Right ventricle myocardium superior (tissue), 1 donor: ENCODE measurements at regions not wholly inside any gene's neighbourhood (a gene's known extent, or its start where the extent isn't known, plus 50 kb on each side); places are given as distances from the start of the nearest gene placed in this dataset.
A peak's percentile ranks its signal among the peaks of the same experiment; 100 is the strongest.

Experiments
- ATAC-seq: fragments of 200-7000 bp; cut with Tn5 transposase; one replicate; pipeline ENCODE4 v1.9.1; 2020; ENCODE audit warnings: mild to moderate bottlenecking; ENCODE audit not compliant: poor library complexity
- DNase-seq: peaks from one replicate; pipeline ENCODE4 v3.0.0-alpha.2; 2020
- intact Hi-C: fragments of 100-400 bp; cut with DNase I; formaldehyde crosslinking; loops from one replicate; pipeline ENCODE4 v1.11.2; 2022
- donor health status: DM: no; HTN: yes; CAD: no; lungs with severe emphysema.

DNA sequence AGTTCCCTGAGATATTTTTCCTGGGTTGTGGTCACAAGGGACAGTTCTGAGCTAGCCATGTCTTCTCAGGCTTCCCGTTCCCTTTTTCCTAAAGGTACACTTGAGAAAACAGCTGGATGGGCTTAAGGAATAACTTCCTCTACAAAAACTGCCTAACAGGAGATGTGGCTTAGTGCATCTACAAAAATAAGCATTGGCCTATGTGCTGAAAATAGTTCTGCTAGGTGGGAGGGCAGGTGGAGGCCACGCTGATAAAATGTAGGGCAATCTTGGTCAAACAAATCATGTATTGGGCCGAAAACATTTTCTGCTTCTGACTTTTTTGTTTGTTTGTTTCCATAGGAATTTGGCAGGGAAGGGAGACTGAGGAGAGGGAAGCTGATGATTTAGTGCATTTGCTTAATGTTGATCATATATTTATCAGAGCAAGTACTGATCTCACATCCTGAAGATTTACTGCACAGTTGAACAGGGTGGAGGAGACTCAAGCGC lies 409.4 kb upstream of the FZD8 start:
- DNase-seq, result no peak
- ATAC-seq, result no peak
- intact Hi-C loops, result no loop called here

DNA sequence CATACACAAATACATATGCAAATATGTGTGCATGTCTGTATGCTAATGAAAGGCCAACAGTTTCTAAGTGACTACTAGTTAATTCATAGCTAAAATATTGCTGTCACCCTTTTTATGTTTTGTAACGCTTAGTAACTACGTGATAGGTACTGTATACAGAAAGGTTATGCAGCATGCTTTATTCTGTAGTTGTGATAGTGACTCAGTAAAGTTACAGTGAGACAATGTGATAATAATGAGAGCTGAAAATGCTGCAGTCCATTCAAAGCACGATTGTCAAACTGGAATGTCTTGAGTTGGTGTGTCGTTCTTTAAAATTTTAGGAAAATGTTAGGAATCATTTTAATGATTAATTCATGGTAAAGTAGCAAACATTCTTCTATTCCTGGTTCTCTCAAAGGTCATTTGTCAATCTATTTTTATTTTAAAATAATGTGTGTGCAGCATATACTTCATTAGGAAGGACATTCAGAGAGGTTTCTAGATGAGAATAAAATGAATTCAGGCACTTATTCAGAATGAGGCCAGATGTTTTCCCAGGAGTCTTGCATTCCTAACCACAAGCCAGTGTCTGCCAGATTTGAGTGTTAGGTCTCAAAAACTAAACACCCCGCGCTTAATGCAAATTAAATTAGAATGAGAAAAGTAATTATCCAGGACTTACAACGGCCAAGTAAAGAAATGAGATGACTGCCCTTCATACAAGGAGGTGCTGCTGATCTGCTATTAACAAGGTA lies 408.8 kb upstream of the FZD8 start:
- DNase-seq (no peak), ATAC-seq (no peak)
- intact Hi-C loops, result no loop called here

DNA sequence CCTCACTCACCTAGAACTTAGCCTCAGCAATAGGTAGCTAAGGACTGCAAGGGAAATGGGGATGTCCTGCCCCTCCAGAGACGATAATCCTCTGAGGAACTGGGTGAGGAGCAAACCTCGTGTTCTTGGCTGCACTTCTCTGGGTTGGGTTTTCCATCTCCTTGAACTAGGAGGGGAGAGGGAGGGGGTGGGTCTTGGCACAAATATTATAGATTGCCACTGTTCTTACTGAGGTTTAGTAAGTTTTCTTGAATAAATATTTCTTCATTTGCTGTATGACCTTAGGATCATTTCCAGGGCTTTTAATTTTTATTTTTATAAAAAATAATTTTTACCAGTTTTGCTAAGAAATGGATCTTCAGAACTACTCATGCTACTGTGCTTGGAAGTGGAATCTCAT lies 406.7 kb upstream of the FZD8 start:
- DNase-seq (no peak), ATAC-seq (no peak)
- intact Hi-C loops, result no loop called here

DNA sequence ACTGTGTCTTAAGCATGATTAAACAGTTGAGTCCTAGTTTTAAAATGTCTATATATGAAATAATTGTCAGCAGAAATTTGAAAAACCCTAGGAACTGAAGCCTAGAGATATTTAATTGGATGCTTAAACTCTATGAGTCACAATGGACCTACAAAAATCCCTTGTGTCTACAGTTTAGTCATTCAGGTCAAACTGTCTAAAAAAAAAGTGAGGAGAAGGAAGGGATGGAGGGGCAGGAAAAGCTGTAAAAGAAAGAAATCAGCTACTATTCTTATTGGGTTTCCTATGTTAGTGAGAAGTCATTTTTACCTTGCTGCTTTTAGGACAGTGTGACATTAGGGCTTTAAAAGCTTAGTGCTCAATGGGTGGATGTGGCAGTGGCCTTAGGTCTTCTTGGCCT lies 406.1 kb upstream of the FZD8 start:
- no peak for ATAC-seq
- no peak for DNase-seq
- intact Hi-C loops, result no loop called here

DNA sequence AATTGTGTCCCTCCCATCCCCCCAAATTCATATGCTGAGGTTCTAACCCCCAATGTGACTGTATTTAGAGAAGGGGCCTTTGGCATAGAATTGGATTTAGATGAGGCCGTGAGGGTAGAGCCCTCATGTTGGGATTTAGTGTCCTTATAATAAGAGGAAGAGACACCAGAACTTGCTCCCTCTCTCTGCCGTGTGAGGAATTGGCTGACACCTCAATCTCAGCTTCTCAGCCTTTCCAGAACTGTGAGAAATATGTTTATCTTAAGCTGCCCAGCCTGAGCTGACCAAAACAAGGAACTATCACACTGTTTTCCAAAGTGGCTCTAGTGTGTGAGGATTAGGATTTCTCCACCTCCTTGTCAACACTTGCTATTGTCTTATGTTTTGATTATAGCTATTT lies 400.0 kb upstream of the FZD8 start:
- DNase-seq (no peak), ATAC-seq (no peak)
- intact Hi-C loops, result no loop called here

DNA sequence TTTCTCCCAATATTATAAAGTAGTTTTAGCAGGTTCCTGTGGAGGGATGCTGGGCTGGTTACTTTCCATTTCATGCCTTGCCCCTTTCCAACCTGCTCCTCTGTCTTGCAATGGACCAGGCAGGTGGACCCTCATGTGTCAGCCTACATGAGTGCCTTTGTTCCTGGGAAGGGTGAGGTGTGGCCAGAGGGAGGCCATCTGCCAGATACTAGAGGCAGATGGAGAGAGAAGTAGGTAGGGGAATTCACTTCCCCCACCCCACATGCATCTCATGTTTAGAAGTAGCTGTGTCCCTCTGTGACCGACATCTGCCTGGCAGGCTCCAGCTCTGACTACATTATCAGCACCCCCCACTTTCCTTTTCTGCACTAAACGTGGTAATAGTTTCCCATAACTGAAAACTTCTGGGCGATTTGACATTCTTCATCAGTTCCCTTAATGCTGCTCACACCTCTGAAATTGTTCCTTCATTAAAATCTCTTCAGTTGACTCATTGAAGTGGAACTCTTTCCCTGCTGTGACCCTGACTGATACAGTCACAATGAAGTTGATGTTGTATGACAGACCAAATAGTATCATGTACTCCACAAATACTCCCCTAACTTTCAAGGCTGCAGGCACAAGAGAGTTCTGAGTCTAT lies 396.3 kb upstream of the FZD8 start:
- intact Hi-C loops, result no loop called here
- ATAC-seq (no peak), DNase-seq (no peak)

DNA sequence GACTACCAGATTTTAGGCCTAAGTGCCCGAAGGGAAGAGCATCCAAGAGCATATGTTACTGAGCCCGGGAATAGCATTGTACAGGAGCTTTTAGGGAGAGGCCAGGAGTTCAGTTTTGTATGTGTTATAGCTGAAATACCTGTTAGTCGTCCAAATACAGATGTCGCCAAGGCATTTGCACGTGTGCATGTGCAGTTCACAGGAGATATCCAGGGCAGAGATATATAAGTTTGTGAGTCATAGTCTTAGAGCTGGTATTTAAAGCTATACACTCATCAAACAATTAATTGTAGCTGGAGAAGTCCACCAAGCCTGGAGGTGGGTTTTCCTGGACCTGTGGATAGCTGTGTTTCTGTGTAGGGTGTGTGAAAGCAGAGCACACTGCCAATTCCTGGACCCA lies 394.0 kb upstream of the FZD8 start:
- ATAC-seq (no peak), DNase-seq (no peak)
- intact Hi-C loops, result no loop called here

DNA sequence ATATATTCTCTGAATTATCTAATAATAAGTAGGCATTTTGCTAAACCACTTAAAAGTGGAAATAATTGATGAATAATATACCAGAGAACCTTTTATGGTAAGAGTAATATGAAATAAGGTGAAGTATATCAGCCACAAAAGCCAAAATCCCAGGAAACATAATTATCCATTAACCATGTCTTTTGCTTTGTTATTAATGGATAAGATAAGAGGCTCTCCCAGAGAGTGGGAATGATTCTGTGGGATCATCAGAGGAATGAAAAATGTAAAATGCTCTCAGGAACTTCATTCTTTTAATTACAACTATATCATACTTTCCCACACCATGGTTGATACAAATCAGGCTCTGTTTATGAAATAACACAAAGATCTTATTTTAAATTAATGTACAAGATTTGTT lies 391.7 kb upstream of the FZD8 start:
- DNase-seq (no peak), ATAC-seq (no peak)
- intact Hi-C loops, result no loop called here

DNA sequence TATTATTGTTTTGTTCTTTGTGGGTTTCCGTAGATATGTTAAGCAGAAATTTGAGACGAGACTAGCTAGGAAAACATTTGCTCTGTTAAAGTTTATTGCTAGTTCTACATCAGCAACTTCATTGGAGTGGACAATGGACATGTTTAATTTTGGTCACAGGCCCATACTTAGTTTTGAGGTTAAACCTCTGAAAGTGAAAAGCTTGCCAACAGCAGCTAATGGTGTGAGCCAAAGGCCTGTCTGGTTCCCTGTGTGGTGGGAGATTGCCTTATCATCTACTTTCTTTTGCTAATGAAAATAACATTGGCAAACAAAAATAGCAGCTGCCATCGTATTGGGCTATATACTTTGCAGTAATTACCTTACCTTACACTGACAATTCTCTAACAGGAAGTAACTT lies 388.4 kb upstream of the FZD8 start:
- no peak for DNase-seq
- no peak for ATAC-seq
- intact Hi-C loops, result no loop called here

DNA sequence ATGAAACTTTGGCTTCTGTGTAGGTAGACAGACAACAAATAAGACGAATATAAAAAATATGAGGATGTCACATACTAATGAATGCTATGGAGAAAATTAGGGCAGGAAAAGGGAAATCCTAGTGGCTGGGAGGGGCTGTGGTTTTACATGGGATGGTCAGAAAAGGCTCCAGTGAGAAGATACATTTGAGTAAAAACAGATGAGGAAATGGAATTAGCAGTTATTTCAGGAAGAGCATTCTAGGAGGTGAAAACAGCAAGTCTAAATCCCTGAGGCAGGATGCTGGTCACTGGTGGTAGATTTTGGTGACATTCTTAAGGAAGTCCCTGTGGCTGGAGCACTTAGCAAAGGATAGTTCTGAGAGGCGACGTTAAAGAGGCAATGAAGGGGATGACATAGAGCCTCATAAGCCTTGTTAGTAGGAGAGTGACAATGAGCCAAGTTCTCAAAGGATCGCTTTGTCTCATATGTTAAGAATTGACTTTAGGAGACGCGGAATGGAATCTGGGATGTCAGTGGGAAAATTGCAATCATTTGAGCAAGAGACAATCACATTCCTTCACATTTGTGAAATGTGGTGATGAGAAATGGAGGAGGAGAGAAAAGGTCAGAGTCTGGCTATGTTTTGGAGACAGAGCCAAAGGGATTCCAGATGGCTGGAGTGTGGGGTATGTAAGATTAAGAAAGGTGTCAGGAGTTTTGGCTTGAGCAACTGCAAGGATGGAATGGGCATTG lies 384.7 kb upstream of the FZD8 start:
- intact Hi-C loops, result no loop called here
- ATAC-seq (no peak), DNase-seq (no peak)

DNA sequence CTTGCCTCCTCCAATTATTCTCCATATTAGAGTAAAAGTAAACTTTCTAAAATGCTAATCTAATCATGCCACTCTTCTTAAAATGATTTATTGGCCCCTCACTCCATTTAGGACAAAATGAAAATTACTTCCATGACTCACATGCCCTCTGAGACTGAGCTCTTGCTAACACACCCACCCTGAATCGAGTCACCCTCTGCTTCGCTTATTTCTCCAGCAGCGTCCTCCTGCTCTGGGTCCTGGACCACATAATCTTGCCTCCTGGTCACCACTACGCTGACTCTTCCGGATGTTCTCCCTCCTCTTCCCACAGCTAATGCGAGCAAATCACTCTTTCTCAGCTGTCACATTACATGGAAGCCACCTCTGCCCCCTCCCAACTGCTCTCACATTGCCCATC lies 384.0 kb upstream of the FZD8 start:
- no peak for DNase-seq
- ATAC-seq, result no peak
- intact Hi-C loops, result no loop called here

DNA sequence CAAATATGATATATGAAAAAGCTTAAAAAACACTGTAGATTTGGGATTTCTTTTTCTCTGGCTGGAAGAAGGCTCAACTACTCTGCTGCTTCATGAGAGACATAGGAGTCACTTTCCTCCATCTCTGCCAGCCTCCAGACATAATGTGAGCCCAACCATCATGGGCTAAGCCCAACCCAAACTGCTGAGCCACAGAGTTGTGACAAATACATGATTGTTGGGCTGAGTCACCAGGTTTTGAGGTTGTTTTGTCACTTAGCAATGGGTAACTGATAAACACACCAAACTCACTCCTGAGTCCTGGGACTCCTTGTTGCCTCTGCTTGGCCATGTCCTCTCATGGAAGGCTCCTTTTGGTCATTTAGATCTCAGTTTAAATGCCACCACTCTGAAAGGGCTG lies 381.8 kb upstream of the FZD8 start:
- intact Hi-C loops, result no loop called here
- DNase-seq (no peak), ATAC-seq (peak; percentile 18)

DNA sequence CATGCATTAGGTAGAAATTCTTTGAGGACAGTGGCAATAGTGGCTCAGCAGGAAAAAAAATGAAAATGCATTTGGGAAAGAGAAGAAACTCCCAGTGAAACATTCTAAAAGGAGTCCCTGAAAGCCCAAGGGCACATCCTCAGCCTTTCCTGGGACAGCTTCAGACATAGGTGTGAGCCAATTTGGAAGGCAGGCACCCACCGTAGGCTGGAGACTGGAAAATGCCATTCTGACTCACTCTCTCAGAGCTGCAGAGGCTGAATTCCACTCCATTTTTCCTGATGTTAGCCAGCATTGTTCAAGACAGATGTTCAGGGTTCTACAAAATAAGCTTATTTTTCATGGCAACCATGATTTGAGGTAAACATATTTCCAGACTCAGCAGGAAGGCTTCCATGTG lies 379.0 kb upstream of the FZD8 start:
- ATAC-seq, result no peak

DNA sequence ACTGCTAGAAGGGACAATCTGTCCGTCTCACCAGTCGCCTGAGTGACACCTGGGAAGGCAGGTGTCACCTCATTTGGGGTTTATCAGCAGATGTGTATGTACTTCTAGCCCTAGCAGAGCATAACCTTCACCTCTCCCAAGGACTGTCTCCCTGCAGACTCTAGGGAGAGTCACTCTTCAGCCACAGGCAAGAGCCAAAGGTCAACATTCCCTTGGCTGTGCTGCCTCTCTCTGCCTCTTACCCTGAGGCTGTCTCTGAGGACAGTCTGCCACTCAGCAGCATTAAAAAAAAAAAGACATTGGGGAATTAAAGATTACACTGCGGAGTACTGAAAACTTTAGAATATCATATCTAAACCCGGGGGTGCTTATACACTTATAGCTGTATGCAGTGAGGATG lies 377.7 kb upstream of the FZD8 start:
- ATAC-seq (no peak), DNase-seq (no peak)
- intact Hi-C loops, result no loop called here

More for the DNA sequence above, 379.0 kb upstream of the FZD8 start:
- intact Hi-C loops, result no loop called here
- DNase-seq, result no peak

DNA sequence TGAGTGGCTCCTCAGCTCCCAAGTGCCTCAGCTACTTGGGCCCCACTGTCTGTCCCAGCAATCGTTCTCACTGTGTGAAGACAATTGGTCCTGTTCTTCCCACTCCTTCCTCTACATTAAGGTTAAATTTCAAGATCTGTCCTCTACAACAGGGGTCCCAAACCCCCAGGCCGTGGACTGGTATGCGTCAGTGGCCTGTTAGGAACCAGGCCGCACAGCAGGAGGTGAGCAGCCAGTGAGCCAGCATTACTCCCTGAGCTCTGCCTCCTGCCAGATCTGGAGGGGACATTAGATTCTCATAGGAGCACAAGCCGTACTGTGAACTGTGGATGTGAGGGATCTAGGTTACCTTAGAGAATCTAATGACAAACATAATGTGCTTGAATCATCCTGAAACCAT lies 376.9 kb upstream of the FZD8 start:
- ATAC-seq (no peak), DNase-seq (peak; percentile 40)
- intact Hi-C loops, result no loop called here

DNA sequence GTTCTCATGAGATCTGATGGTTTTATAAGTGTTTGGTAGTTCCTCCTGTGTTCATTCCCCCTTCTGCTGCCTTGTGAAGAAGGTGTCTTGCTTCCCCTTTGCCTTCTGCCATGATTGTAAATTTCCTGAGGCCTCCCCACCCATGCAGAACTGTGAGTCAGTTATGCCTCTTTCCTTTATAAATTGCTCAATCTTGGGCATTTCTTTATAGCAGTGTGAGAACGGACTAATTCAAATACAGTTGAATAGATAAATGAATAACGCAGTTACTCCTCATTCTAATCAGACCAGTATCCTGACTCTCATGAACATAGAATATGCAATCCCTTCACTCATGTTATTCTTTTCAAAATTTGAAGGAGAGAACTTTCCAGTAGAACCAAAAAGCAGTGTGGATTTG lies 375.0 kb upstream of the FZD8 start:
- intact Hi-C loops, result no loop called here
- no peak for ATAC-seq
- no peak for DNase-seq

DNA sequence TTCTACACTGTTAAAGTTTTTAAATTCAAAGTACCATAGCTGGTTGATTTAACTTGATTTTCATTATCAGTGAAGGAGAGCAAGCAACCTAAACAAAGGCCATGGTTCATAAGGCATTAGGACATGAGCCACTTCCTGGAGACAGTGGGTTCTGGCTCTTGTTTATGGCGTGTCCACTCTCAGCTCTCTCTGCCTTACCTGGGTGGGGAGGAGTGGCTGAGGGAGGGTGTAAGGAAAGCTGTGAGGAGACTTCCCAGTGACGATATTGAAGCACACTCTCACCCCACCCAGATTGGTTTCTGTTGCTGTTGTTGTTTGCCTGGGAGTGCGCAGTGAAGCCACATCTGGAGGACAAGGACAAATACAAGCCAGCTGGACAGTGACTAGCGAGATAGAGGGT lies 365.3 kb upstream of the FZD8 start:
- intact Hi-C loops, result no loop called here
- no peak for ATAC-seq
- no peak for DNase-seq

DNA sequence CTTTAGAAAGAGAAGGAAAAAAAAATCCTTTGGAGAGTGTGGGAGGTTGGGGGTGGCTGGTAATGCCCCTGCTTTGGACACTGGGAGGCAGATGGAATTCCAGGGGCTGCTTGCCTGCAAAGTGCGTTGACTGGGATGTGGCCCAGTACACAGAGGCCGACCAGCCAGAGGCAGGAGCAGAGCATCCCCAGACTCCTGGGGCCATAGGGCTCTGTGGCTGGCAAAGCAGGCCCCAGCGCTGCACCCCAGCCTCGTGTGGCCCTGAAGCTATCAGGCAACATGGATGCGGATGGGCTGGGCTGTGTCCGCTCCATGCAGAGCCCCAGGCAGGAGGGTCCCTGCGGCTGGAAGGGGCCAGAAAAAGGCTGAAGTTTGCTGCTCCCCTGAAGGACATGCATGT lies 361.6 kb upstream of the FZD8 start:
- no peak for DNase-seq
- intact Hi-C loops, result no loop called here
- no peak for ATAC-seq

DNA sequence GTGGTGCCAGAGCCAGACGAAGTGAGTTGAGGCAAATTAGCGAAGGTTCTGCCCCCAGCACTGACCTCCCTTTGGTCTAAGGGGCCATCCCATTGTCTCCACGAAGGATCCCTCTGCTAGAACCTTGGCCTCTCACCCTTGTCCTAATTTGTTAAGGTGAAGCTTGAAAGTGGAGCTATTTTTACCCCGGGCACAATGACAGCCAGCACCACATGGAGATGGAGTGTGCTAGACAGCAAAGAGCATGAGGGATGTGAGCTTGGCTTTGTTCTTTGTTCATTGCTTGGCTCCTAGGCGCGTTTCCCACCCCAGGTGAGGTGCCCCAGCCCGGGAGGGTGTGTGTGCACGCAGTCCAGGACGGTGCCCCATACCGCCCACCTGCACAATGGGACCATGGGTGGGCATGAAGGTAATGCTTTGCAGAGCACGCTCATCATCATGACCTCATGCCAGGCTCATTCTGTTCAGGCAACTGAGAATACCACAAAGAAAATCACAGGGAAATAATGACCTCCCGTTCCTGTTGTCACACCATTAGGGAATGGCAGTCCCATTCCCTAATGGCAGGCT lies 361.0 kb upstream of the FZD8 start:
- intact Hi-C loops, result no loop called here
- ATAC-seq (peak; percentile 86), DNase-seq (no peak)

DNA sequence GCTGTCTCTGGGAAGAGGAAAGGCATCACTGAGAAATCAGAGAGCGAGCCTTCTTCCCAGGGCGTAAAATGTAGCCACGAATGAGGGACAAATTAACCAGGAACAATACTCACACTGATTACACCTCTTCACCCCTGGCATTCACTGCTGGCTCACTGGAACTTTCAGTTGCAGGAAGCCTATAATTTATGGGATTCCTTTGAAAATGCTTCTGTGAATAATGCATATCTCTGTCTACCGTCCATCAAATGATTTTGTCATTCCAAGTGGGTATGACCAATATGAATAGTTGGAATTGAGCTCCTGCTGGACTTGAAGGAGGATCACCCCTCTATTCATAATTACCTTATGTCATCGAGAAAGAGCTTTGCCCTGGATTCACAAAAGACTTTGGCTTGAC lies 360.3 kb upstream of the FZD8 start:
- ATAC-seq (no peak), DNase-seq (no peak)
- intact Hi-C loops, result no loop called here
